CD4-positive, alpha-beta T cell treated with Interleukin-10 for 1 hour (primary cell): ENCODE measurements at regions not wholly inside any gene's neighbourhood (a gene's known extent, or its start where the extent isn't known, plus 50 kb on each side); places are given as distances from the start of the nearest gene placed in this dataset.
"Not testable (repeated sequence)": the region's sequence is repeated elsewhere in the genome, so short reads cannot be mapped to it uniquely, and the experiment has no call there.

Experiments
- DNase-seq: peaks from one replicate; pipeline ENCODE4 v3.0.0-alpha.2; 2020

- DNase-seq, result no peak
Observed at GRCh38 chr3:101999177-101999779, 150.0 kb downstream of the NFKBIZ start.

DNA sequence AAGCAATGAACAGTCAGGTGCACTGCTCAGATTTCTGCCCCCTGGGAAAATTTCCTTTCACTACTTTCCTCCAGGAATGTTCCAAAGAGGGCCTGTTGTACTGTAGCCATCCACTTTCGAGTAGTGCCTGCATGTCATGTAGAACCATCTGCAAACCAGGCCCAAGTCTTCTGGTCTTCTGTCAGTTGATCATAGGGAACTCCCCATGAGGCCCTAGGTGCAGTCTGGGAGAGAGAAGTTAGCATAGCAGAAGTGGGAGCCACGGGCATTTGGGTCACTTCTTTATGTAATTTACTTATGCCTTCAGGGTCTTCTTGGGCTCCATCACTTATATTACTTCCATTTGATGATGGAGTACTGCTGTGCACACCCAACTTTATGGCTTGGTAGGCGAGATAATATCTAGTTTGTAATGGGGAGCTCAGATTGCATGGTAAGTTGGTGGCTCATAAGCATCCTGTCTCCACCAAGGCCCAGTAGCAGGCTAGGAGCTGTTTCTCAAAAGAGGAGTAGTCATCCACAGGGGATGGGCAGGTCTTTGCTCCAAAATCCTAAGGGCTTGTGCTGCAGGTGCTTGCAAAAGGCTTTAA is 151.4 kb downstream of the NFKBIZ start:
- DNase-seq, result no peak

DNA sequence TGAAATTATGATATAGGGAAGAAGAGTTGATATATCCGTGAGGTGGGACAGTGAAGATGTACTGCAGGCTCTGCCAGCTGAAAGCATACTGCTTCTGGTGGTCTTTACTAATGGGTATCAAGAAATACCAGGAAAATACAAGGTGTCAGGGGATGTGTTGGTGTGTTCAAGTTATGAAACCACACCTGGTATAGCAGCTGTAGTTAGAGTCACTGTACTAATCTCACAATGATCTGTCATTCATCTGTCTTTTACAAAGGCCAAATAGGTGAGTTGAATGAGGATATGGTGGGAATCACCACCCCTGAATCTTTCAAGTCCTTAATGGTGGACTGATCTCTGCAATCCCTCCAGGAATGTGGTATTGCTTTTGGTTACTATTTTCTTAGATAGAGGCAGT is 152.7 kb downstream of the NFKBIZ start:
- no peak for DNase-seq

DNA sequence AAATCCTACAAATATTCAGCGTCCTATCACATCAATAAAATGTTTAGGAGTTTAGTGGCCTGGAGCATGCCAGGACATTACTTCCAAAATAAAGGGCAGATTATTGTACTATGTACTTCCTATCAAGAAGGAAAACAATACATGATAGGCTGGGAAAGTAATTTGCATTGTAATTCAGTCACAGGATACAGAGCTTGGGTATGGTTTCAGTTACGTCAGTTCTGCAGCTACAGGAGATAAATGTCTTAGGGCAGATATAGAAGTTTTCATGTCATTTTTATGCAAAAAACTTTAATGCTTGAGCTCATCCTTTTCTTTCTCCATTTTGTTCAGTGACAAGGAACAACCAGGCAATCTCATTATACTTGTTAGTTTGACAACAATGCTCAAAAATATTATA is 155.2 kb downstream of the NFKBIZ start:
- no peak for DNase-seq

DNA sequence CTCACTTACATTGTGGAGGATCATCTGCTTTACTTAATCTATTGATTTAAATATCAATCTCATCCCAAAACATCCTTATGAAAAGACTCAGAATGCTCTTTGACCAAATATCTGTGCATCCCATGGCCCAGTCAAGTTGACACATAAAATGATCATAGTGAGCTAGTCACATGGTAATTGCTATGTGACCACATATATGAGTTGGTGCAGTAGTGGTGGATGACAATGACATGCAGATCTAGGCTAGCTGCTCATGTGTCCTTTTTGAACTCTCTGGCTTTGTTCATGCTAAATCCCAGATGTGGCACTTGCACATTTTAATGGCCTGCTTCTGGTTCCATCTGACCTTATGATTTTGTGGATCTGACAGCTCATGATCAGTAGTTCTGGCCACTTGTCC is 156.2 kb downstream of the NFKBIZ start:
- DNase-seq, result no peak

DNA sequence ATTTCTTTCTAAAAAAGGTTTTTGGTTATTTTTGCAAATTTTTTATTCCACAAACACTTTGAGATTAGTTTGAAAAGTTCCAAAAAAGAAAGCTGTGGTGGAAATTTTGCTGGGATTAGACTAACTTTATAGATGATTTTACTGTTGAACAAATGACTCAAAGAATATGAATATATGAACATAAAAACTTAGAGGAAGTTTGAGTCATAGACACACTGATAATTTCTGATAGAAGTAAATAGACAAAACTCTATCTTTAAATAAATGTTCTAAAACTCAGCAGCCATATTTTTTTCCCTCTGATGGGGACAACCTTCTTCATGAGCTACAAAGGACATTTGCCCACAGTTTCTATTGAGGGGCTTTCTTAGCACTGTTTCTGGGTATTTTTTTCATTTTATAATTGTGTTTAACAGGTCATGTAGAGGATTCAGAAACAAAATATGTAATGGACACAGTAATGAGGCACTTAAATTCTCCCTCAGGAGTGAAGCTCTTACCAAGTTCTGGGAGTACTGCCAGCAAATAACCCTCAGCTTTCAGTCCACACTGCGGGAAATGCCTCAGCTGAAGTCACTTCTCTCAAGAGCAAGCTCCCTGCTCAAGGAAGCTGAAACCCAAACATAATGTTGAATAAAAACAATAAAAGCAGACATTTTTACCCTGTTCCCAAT is 157.6 kb downstream of the NFKBIZ start:
- no peak for DNase-seq

GRCh38 chr3:102008436-102008835 is 159.1 kb downstream of the NFKBIZ start:
- not testable (repeated sequence) for DNase-seq

- no peak for DNase-seq
Observed at GRCh38 chr3:102016417-102016816, 167.1 kb downstream of the NFKBIZ start.

DNA sequence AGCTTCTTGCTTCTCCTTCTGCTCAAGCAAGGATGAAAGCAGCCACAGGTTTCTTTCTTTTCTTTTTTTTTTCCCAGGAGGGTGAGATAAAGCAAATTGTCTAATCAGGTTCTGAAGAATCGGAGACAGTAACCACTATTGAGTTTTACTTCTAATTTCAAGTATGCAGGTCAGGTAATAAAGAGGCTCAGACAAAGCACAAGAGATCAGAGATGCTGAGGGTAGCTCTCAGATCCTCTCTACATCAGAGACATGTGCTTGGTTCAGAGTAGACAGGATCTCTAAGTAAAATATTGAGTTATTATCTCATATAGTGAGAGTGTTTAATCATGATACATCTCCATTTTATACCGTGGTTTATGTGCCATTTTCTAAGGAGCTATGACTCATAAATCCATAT is 168.5 kb downstream of the NFKBIZ start:
- no peak for DNase-seq

DNA sequence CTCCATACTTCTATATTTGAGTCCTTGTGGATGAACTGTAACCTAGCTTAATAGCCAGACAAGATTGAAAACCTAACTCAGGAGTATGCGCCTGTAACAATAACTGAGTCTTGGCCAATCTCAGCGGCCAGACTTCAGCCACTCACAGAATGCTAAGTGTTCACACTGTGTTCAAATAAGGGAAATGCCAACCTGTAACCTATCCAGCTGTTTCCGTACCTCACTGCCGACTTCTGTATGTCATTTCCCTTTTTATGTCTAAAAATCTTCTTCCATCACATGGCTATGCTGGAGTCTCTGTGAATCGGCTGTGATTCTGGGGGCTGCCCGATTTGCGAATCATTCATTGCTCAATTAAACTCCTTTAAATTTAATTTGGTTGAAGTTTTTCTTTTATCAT is 169.2 kb downstream of the NFKBIZ start:
- DNase-seq, result peak; percentile 6

- DNase-seq, result no peak
Observed at GRCh38 chr3:102020735-102021134, 171.4 kb downstream of the NFKBIZ start.

DNA sequence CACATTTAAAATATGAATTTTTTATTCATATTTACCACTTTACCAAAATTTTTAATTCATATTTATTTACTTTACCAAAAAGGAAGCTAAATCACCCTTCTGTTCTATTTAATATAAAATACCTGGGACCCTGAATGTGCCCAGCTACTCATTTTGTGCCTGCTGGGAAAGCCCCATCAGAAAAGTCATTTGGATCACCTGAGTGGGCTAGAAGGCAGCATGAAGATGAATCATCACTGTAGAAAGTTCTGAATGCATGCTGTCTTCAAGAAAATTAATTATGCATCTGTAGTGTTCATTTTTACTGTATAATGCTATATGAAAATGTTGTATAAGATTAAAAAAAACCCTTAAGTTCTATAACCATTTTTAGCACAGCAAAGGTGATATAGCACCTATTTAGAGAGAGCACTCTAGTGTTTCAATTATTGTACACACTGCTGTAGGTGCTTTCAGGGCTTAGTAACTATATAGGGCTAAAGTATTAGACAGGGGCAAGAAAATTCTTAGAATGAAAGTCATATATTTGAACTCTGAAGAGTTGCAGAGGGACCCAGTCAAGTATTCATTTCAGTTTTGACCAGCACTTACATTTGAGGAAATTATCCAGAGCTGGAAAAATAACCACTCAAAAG is 175.1 kb downstream of the NFKBIZ start:
- no peak for DNase-seq

DNA sequence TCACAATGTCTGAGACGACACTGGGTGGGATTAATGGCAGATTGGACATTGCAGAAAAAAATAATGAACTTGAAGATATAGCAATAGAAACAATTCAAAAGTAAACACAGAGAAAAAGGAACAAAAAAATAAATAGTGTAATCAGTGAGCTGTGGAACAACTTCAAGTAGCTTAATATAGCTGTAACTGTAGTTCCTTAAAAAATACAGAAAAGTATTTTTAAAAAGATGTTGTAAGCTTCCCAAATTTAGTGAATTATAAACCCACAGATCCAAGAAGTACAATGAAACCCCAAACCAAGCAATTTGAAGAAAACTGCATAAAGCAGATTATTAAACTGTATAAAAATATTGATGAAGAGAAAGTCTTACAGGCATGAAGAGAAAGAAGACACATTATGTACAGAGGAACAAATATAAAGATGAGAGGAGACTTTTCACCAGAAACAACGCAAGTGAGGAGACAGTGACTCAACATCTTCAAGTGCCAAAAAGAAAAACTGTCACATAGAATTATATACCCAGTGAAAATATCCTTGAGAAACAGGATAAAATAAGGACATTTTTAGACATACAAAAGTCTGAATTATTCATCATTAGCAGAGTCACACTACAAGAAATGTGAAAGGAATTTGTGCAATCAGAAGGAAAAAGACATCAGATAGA is 176.4 kb downstream of the NFKBIZ start:
- no peak for DNase-seq

- no peak for DNase-seq
Observed at GRCh38 chr3:102026656-102027055, 177.3 kb downstream of the NFKBIZ start.

DNA sequence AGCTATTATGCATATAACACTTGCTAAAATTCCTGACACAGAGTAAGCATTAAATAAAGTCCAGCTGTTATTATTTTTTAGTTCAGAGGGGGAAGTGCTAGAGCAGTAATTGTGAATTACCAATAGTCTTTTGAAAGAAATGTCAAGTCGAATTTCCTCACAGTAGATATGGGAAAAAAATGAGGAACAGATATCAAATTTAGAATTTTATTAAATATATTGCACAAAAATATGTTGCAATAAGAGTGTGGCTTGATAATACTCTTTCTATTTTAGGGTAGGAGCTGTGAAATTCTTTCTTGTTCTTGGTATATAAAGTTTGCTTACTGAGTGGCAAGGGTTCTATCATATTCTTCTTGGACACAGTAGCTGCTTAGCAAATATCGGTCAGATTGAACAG is 181.3 kb downstream of the NFKBIZ start:
- DNase-seq, result no peak

DNA sequence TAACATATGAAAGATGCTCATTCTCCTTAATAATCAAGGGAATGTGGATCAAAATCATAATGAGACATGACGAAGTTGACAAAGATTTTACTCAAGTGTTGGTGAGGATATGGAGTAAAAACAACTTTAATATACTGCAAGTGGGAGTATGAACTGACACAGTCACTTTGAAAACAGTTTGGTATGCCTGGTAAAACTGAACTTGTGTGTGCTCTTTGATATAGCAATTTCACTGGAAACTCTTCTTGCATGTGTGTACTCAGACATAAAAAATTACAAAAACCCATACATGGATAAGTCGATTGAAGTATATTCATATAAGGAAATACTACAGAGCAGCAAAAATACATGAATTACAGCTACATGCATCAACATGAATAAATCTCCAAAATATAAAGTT is 182.5 kb downstream of the NFKBIZ start:
- no peak for DNase-seq

DNA sequence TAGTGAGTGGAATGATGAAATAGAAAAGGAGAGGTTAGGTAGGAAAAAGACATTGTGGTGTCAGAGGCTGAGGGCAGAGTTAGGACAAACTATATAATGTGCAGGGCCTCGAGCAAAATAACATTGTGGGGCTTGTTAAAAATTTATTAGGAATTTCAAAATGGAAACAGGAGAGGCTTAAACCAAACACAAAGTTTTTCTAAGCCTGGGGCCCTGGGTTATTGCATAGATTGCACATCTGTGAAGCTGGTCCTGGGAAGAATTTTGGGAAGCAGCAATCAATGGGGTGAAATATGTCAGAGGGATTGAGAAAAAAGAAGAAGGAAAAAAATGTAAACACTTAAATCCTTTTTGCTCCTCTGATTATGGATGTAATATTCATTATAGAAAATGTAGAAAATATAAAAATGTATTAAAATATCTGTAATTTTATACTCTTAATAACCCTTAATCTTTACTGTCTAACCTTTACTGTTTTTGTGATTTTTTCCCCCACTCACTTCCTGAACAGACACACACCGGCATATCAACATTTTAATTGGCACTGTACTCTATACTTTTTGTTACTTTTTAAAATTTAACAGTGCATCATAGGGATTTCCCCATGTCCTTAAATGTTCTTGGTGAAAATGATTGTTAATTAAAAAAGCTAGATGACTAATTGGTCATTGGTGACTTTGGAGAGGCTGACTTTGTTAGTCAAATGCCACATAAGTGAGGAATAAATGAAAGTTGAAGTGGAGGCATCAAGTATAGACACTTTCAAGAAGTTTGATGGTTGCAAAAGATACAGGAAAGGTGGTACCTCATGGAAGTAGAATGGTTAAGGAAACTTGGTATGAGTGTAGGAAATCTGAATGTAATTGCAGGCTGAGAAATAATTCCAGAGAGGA is 183.4 kb downstream of the NFKBIZ start:
- DNase-seq, result no peak

GRCh38 chr3:102034639-102035451 is 185.5 kb downstream of the NFKBIZ start:
- DNase-seq, result no peak

DNA sequence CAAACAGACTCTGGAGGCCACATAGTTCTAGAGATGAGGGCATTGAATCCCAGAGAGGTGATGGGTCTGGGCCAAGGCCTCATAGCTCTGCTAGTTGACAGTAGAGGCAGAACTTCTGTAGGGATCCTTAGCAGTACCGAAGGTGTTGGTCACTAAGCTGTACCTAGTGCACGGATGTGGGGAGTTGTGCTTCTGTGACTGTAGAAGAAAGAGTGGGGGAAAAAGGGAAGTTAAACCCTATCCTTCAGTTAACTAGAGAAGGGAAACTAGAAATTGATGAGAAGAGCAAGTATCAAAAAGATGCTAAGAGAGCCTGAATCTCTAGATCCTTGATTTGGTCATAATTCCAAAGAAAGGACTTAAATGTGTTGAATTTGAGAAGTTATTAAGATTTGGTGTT is 186.7 kb downstream of the NFKBIZ start:
- no peak for DNase-seq

DNA sequence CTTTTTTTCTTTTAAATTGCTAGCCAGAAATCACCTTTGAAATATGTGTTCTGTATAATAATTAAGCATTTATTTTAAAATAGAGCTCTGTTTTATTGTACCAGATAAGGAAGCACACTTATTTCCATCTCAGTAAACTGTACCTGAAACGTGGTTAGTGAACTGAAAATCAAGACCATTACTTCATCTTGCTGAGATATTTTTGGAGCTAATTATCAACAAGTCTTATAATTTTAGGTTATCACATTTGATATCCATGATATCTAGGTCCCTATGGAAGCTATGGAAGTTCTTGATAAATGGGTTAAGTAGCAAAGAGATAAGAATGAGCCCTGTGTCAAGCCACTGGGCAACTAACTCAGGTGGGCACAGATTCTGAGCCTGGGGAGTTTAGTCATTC is 187.2 kb downstream of the NFKBIZ start:
- no peak for DNase-seq

DNA sequence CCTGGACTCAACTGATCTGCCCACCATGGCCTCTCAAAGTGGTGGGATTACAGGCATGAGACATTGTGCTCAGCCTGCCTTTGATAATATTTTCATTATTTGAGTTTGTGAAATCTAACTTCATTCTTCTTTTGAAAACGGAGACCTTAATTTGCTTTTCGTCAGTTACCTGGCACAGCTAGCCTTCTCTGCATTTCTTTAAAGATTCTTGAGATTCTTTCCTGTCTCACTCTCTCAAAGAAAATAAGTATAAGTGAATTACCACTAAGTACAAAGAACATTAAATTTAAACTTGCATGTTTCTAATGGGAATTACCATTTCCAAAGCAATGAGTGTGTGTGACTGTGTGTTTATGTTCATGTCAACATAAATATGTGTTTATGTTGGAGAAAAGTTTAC is 187.9 kb downstream of the NFKBIZ start:
- no peak for DNase-seq

- no peak for DNase-seq
Observed at GRCh38 chr3:102037791-102038190, 188.5 kb downstream of the NFKBIZ start.
